Peyer's patch (tissue), 4 donors: ENCODE measurements at regions not wholly inside any gene's neighbourhood (a gene's known extent, or its start where the extent isn't known, plus 50 kb on each side); places are given as distances from the start of the nearest gene placed in this dataset.

Experiments used
- POLR2A ChIP-seq, 2 donors: fragments of 450-650 bp; IDR thresholded peaks; one replicate each; pipeline ENCODE4 v1.5.1; 2017; ENCODE audit warnings: antibody characterized with exemption in 2 of 2, mild to moderate bottlenecking in 2 of 2, moderate library complexity in 2 of 2
- TF ChIP-seq, protein P1 (sequence below), 6 experiments: fragments of 450-650 bp in 4 of 6; fragments of 200-600 bp in 2 of 6; sonication (generic) in 1 of 6; IDR thresholded peaks; one replicate each; pipeline ENCODE4 v1.5.1; 2017 to 2019; ENCODE audit warnings: antibody characterized with exemption in 6 of 6, mild to moderate bottlenecking in 3 of 6, moderate library complexity in 1 of 6

DNA sequence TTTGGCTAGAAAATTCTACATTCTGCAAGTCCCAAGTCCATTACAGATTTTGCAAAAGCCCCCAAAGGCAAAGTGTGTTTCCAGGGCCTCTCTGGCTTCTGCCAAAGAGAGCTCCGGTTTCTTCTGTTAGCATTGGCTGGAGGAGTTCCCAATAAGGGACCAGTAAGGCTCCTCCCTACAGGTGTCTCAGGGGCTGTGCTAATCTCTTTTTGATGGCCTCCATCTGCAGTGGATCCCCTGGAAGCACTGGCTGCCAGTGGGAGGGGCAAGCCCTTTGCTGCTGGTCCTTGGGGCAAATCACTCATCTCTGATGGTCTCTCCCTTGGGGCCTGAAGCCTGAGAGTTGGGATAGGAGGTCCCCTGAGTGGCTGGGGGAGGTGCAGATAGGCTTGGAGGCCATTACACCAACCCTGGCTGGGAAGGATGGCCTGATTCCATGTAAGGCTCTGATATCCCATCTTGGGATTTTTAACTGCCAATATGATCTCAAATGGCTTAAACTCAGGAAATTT, 89.1 kb upstream of the USP24 start:
- TF ChIP-seq, protein P1, sequence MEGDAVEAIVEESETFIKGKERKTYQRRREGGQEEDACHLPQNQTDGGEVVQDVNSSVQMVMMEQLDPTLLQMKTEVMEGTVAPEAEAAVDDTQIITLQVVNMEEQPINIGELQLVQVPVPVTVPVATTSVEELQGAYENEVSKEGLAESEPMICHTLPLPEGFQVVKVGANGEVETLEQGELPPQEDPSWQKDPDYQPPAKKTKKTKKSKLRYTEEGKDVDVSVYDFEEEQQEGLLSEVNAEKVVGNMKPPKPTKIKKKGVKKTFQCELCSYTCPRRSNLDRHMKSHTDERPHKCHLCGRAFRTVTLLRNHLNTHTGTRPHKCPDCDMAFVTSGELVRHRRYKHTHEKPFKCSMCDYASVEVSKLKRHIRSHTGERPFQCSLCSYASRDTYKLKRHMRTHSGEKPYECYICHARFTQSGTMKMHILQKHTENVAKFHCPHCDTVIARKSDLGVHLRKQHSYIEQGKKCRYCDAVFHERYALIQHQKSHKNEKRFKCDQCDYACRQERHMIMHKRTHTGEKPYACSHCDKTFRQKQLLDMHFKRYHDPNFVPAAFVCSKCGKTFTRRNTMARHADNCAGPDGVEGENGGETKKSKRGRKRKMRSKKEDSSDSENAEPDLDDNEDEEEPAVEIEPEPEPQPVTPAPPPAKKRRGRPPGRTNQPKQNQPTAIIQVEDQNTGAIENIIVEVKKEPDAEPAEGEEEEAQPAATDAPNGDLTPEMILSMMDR (IDR thresholded peaks at IDR 0.05) = no peak
- no peak for TF ChIP-seq POLR2A (IDR thresholded peaks at IDR 0.05)
